CD4-positive, alpha-beta T cell treated with Interferon gamma for 1 hour (primary cell): ENCODE measurements at regions not wholly inside any gene's neighbourhood (a gene's known extent, or its start where the extent isn't known, plus 50 kb on each side); places are given as distances from the start of the nearest gene placed in this dataset.
"Not testable (repeated sequence)": the region's sequence is repeated elsewhere in the genome, so short reads cannot be mapped to it uniquely, and the experiment has no call there.

ENCODE experiments used
- DNase-seq: peaks from one replicate; pipeline ENCODE4 v3.0.0-alpha.2; 2020

DNA sequence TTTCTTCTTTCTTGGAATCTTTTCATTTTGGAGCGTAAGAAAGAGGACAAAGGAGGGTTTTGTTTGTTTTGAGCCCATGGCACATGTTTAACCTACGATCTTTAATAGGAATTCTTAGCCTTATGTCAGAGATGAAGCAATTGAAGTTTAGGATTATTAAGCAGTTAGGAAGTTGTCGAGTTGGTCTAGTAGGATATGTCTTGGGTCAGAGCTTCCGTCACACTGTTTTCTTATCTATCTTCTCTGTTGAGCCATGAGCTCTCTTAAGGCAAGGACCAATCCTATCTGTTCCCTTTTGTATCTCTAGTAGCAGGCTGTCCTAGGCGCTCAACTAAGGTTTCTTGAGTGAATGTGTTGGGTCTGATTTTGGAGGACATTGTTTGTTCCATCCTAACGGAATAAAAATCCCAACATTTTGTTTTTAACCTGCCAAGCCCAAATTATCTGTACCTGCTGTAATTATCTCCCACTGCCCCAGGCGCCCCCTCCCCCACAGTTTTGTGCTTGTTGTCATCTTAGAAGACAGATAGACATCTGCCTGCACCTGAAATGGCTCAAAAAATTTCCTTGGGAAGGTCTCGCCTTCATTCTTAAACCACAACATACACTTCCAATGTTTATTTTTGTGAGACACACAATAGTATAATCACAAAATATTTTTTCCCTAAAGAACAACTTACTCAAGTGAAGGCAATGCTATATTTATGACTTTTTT lies 95.3 kb upstream of the GADD45A start:
- no peak for DNase-seq

DNA sequence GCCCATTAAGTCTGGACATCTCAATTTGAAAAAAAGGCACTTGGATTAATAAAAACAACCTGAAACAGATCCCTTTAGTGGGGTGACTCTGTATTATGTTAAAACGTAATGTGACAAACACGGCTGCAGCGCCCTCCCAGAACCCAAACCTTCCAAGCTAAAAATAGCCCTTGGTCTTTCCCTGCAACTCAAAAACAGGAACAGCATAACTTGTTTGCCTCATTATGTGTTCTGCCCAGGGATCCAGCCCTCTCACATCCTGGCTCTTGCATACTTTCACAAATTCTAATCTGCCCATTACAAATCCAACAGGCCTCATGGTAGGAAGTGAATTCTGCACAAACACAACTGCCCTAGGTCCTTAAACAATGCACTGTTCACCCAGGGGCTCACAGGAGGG lies 94.7 kb upstream of the GADD45A start:
- no peak for DNase-seq

DNA sequence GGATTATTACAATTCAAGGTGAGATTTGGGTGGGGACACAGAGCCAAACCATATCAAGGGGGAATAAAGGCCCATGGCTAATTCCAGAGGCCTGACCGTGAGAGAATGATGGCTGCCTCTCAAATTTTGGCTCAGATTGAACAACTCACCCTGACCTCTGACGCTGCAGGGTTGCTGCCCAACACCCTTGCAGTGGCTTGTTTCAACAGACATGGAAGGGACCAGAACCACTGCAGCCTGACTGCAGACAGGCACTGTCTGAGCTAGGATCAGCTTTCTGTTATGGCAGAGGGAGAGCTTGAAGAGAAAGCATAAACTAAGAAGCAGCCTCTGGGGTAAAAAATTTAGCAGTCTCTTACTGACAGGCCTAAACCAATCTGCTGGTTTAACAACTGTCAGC lies 90.2 kb upstream of the GADD45A start:
- DNase-seq: no peak

DNA sequence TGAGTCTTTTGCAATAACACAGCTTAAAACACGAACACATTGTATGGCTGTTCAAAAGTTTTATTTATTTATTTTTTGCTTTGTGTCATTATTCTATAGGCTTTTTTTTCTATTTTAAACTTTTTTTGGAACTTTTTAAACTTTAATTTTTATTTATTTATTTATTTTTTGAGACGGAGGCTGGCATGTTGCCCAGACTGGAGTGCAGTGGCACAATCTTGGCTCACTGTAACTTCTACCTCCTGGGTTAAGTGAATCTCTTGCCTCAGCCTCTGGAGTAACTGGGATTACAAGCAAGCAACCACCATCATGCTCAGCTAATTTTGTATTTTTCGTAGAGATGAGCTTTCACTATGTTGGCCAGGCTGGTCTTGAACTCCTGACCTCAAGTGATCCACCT lies 88.3 kb upstream of the GADD45A start:
- no peak for DNase-seq

DNA sequence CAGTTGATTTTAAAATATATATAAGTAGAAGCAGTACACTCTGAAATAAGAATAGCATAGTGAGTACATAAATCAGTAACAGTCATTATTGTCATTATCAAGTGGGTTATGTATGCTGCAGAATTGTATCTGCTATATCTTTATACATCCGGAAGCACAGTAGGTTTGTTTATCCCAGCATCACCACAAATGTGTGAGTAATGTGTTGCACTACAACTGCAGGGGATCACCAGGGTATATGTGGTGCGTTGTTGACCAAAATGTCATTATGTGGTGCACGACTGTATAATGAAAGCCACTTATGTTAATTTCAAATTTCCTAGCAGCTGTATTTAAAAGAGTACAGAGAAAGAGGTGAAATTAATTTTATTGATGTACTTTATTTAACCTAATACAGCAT lies 87.7 kb upstream of the GADD45A start:
- no peak for DNase-seq

DNA sequence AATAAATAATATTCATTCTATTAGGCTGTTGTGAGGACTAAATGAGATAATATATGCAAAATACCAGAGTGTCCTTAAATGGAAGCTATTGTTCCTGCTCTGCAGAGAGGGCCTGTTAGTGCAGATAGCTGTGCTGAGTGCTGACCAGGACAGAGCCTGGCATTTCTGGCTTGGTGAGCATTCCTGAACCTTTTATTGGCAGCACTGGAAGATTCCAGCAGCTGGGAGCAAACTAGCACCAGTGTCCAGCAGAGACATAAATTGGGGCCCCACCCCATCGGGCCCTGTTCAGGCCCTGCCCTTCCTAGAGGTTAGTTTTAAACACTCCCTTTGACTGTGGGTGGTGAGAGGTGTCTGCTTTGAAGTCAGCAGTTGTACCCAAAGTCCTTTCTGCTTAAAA lies 85.9 kb upstream of the GADD45A start:
- no peak for DNase-seq

DNA sequence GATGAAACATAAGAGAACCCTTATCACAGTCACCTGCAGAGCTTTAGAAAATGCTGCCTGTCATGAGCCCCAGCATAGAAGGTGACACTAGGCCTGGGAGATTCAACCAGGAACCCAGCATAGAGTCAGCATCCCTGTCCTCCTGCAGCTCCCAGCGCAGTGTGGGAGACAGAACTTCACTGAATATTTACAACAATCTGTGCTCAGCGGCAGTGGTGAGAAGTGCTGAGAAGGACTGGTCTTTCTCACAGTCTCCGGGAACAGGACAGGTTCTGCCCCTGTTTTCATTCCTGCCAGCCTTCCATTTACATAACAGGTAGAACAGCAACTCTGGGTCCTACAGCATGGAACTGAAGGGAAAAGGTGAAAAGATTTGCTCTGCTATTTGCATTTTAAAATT lies 83.5 kb upstream of the GADD45A start:
- DNase-seq: no peak

DNA sequence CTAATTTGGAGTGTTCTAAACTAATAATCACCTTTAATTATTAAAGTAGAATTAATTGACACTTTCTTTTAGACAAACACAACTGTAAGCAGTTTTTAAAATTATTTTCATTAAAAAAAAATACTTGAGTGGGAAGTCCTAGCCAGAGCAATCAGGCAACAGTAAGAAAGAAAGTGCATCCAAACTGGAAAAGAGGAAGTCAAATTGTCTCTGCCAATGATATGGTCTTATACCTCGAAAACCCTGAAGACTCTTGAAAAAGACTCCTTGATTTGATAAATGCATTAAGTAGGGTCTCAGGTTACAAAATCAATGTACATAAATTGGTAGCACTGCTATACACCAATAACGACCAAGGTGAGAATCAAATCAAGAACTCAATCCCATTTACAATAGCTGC lies 83.0 kb upstream of the GADD45A start:
- DNase-seq: no peak

DNA sequence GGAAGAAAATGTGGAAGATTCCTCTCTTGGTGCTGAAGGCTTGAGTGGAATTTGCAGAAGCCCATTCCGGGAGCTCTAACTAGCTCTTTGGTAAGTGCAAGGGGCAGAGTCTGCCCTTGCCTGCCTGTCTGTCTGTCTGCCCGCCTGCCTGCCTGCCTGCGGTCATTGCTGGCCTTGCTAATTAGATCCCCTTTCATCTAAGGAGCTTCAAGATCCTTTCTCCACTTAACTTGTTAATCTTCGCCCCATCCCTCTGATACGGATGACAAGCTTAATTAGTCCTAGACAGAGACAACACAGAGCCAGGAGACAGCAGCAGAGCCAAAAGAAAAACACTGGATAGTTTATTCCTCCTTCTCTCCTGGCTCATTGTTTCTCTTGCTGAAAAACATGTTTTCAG lies 80.2 kb upstream of the GADD45A start:
- DNase-seq: no peak

DNA sequence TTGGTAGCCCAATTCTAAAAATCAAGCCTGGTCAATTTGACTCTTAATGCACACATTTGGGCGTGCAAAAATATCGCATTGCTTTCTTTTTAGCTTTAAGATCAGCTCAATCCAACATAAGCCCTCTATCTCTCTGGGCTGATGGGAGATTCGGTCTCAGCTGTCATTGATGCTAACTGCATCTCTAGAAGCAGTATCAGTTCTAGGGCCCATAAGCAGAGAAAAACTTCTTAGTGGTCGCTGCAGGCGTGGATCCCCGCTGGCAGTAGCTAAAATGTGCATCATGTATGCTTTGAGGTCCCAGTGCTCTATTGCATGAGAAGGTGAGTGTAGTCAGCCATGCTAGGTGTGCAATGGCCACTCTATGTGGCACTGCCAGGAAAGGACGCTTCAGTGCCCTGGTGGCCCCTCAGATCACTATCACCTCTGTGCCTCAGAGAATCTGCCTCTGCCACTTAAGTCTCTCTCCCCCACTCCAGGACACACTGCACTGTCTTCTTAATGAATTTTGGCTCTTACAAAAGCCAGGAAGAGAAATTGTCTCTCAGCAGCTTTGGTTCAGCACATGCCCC lies 79.7 kb upstream of the GADD45A start:
- no peak for DNase-seq

DNA sequence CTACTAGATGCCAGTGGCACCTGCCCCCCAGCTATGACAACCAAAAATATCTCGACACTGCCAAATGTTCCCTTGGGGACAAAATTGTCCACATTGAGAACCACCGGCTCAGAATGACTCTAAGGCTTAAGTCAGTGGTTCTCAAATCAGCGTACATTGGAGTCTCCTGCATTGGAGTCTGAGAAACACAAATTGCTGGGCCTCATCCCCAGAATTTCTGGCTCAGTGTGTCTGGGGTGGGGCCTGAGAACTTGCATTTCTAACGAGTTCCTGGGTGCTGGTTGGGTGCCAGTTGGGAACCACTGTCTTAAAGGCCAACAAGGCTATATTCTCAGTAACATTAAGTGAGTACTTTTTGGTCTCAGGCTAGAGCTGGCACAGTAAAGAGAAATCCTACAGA lies 77.7 kb upstream of the GADD45A start:
- DNase-seq: no peak

DNA sequence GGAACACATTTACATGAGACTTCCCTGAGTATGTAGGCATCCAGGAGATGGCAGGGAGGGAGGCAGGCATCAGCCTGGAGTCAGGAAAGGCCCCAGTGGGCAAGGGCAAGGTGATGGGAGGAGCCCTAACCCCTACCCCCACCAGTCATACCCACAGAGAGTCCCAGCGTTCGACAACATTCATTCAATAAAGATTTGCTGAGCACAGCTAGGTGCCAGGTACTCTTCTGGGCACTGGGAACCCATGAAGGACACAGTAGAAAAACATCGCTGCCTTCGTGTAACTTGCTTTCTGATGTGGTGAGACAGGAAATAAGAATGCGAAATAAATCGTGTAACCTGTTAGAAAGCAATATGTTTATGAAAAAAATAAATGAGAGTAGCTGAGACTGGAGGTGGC lies 77.3 kb upstream of the GADD45A start:
- DNase-seq: no peak

DNA sequence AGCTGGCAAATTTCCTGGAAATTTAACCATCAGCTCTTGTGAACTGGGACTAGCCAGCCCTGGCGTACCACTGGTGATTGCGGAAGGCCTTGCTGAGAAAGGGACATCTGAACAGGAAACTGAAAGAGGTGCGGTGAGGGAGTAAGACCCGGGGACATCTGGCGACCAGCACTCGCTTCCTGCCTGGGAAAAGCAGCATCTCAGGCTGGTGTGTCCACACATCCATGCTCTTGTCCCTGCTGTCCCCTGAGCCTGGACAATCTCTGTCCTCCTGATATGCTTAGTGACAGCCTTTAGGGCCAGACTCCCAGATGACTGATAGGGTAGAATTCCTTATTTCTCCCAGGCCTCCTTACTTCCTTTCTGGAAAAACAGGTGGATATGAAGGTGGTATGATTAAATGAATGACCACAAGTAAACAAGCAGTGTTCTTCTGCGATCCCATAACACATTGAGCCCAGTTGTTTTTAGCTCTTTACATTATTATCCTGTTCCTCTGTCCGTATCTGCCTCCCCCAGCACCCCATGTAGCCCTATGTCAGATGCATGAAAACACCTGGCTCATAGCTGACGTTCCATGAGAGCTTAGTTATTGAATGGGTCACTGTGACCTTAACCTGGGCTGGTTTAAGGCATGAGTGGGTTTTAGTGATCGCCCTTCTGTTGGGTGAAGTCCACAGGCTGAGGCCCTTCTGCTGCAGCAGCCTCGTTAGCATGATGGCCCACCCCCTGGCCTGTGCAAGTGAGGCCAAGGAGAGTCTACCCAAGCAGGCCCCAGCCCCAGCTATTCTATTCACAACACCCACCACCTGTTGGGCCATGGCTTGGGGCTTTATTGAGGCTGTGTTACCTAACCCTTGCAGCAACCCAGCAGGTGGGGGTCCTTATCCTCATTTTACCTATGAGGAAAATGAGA lies 76.1 kb upstream of the GADD45A start:
- DNase-seq: no peak

DNA sequence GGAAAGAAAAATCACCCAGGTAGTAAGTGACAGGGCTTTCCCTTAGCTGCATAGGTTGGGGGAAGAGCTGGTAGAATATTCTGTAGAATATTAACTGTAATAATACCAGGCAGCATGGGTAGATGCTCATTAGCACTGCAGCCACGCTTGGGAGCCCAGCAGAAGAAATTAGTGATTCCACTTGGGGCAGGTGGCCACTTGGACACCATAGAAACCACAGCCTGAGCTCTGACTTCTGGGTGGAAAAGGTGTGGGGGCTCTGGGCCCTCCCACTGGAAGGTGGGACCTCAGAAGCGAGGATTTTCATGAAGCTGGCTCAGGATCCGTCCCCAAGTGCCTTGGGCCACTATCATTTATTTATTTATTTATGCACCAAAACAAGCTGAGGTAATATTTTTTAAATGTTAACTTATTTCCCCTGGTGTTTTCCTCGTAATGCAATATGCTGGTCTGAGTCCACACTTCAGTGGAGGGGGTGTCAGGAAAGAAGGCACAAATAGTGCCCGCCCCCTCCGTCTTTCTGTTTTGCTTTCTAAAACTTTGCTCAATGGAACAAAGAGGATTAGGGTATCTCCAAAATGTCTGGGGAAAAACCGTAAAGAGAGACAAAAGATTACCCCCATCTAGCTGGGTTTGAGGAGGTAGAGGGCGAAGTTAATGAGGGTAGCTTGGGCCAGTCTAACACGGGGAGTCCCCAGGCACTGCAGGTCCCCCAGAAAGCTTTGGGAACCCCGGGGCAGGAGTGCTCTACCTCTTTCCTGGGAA lies 75.2 kb upstream of the GADD45A start:
- DNase-seq: no peak

DNA sequence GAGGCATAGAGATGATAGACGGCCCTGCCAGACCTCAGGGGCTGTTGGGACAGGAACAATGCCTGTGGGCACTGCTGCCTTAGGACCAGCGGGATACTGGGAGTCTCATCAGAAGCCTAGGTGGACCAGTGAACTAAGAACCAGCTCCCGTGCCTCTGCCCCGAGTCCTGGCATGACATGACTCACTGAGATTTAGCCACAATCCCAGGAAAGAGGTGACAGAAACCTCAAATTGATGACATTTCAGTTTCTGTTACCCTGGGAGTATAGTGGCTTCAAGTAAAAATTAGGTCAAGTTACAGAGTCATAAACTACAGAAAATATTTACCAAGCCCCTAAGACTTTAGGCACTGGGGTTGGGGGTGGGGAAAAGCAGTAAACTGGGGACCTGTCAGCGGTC lies 74.6 kb upstream of the GADD45A start:
- DNase-seq: no peak

DNA sequence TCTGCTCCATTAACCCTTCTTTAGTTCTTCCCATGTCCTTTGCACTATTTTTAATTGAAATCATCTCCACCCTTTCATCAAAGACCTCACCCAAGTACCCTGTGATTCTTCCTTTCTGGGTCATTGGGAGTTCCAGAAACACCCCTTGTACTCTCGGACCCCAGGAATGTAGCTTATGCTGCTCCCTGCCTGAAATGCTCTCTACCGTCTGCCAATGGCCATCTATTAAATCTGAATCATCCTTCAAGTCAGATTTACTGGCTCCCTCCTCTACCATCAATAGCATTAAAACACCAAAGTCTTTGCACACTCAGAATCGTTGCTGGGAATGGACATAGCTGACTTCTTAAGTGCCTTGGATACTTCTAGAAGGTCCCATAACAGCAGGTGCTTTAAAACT lies 73.2 kb upstream of the GADD45A start:
- no peak for DNase-seq

DNA sequence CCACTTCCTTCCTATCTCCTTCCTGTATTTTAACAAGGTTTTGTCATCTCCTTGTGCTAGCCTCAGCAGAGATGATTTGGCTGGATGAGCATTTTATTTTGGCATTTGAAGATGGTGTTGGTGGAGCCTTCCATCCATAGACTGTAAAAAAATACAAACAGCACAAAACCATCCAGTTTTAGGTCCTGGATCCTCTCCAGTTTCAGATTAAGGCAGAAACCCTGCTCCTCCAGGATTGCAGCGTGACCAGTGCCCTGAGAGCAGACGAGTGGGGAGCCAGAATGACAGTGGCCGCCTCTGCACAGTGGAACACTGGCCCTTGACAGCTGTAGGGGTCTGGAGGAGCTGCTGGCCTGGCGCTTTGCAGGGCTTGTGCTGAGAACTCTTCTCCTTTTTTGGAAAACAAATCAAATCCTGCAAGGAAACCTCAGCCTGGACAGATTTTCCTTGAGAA lies 72.2 kb upstream of the GADD45A start:
- DNase-seq: no peak

DNA sequence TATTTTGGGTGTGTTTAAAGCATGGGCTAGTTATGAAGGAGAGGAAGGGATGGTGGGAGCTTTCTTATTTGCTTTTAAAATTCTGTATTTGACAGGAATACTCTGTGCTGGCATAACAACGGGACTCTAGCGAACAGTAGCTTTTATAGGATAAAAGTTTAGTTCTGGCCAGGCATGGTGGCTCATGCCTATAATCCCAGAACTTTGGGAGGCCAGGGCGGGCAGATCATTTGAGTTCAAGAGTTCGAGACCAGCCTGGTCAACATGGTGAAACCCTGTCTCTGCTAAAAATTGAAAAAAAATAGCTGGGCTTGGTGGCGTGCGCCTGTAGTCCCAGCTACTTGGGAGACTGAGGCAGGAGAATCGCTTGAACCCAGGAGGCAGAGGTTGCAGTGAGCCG lies 71.5 kb upstream of the GADD45A start:
- not testable (repeated sequence) for DNase-seq

DNA sequence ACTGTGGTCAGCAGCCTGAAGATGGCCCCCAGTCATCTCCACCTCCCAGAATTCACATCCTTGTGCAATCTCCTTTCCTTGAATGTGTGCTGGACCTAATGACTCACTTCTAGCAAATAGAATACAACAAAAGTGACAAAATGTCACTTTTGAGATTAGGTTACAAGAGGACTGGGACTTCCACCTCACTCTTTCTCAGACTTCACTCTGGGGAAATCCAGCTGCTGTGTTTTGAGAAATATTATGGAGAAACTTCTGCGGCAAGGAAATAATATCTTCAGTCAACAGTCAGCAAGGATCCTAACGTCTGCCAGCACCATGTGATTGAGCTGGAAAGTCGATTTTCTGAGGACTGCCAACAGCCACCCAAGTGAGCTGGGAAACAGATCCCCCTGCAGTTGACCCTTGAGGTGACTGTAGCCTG lies 70.5 kb upstream of the GADD45A start:
- DNase-seq: no peak

DNA sequence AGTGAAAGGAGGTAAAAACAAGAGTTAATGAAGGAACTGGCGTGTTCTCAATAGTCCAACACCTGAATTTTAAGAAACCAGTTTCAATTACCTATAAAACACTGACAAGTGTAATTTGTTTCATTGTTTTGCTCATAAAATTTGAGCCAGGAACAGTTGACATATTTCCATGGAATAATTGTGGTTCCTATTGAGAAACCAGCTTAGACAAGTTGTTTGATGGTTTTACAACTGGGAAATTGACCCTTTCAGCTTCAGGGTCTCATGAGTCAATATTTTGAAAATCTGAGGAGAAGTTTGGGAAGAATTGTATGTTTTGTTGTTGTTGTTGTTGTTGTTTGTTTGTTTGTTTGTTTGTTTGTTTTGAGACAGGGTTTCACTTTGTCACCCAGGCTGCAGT lies 69.1 kb upstream of the GADD45A start:
- no peak for DNase-seq

DNA sequence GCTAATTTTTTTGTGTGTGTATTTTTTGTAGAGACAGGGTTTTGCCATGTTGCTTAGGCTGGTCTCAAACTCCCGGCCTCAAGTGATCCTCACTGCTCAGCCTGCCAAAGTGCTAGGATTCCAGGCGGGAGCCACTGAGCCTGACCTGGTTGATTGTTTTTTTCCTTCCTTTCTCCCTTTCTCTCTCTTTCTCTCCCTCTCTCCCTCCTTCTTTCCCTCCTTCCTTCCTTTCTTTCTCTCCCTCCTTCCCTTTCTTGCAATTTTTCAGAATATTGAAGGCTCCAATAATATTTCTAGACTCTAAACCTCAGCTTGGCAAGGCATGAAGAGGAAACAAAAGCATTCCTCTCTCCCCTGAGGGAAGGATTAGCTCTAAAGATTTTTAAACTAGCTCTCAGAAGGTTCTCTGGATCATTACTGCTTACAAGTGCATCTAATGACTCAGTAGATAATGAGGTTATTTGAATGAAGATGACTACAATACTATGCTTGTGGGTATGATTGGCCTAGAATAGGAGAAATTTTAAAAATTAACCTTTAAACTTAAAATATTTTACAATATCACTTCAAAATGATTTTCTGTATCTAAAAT lies 68.5 kb upstream of the GADD45A start:
- DNase-seq: no peak

DNA sequence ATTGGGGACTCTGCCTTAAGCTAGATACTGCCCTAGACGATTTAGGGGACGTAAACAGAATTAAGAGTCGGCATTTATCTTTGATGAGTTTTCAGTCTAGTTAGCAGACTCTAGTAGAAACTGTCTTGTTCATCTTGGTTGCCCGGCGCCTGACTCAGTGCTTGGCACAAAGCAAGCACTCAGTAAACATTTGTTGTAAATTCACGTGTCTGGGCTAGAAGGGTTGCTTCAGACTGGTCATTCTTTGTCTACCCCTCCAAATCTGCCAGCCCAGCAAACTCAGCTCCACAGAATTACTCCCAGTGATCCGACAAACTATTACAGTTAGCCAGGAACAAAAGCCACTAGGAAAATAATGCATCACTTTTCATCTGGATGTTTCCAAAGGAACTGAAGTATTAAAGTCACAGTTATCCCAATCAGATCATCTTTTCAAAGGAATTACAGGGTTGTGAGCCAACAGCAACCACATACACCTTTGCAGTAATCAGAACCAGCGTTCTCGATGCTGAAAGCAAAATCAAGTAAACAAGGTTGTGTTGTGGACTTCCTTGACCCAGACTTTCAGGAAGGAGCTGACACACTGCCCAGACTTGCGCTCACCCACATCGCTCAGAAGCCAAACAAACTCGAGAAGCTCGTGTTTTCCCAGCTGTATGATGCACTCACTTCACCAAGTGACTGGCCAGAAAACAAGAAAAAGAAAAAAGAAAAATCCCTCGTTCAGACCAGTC lies 66.5 kb upstream of the GADD45A start:
- DNase-seq: no peak
